PFSK-1 (cell line): ENCODE measurements at regions not wholly inside any gene's neighbourhood (a gene's known extent, or its start where the extent isn't known, plus 50 kb on each side); places are given as distances from the start of the nearest gene placed in this dataset.

ENCODE experiments used
- FOXP2 ChIP-seq: optimal IDR thresholded peaks from 2 replicates; pipeline ENCODE3; 2011; ENCODE audit warnings: borderline replicate concordance, control low read depth, inconsistent platforms; ENCODE audit not compliant: insufficient read depth; ENCODE audit errors: extremely low read length, extremely low read depth
- POLR2AphosphoS5 ChIP-seq: IDR thresholded peaks from 2 replicates; pipeline ENCODE4 v1.6.1; 2012; ENCODE audit warnings: low read depth, mild to moderate bottlenecking, control low read depth, low read length, moderate library complexity
- REST ChIP-seq, 2 experiments: IDR thresholded peaks; 2 replicates each; pipeline versions ENCODE4 v1.6.1 to v1.8.0; 2011 to 2012; ENCODE audit warnings: low read depth in 2 of 2, low read length in 2 of 2, control low read depth in 1 of 2, inconsistent platforms in 1 of 2, mild to moderate bottlenecking in 1 of 2, moderate library complexity in 1 of 2; ENCODE audit not compliant: insufficient read depth in 1 of 2
- SIN3A ChIP-seq: IDR thresholded peaks from 2 replicates; pipeline ENCODE4 v1.6.1; 2012; ENCODE audit warnings: mild to moderate bottlenecking, low read length, moderate library complexity, borderline replicate concordance; ENCODE audit not compliant: insufficient read depth
- TAF1 ChIP-seq: IDR thresholded peaks from 2 replicates; pipeline ENCODE4 v1.6.1; 2012; ENCODE audit warnings: low read length, control low read depth, borderline replicate concordance; ENCODE audit not compliant: insufficient read depth

DNA sequence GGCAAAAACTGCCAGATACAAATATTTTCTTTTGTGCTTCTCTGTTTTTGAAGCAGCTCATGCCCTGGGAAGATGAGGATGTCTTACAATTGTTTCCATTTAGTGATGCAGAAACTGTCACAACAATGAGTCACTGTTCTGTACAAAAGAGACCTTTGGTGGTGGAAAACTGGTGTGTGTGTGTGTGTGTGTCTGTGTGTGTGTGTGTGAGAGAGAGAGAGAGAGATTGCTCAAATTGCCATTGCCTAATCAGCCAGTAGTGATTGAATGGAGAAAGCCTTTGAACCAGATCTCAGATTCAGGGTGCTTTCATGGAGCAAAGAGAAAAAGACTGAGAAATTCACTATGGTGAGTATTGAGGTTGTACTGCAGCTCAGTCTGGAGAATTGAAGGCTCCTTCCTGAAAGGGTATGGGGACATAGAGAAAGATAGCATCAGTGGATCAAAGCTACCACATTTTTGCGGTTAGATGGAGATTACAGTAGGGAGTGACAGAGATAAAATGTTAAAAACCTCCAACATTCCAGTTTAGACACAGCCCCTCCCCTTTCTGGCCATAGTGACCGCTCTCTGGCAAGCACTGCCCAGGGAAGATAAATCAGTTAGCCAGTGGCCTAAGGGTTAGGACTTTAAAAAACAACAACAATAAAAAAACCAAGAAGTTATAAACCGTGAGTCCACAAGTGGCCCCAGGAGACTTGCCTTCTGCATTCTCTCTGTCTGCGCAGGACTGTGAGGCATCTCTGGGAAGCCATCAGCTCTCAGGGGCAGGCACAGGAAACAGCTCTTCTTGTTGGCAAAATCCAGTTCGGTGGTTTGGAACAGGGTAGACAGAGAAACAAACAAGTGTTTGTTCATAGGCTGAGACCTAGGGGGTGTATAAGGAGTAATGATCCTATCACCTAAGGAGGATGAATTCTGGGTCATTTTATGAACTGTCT, 406.5 kb downstream of the DUSP10 start:
- TF ChIP-seq POLR2AphosphoS5 (no peak), FOXP2 (no peak), SIN3A (no peak), REST (IDR thresholded peaks at IDR 0.05; ENCODE audit: insufficient read depth in 1 of 2, low read depth in 2 of 2, low read length in 2 of 2) (no peak), TAF1 (no peak)

DNA sequence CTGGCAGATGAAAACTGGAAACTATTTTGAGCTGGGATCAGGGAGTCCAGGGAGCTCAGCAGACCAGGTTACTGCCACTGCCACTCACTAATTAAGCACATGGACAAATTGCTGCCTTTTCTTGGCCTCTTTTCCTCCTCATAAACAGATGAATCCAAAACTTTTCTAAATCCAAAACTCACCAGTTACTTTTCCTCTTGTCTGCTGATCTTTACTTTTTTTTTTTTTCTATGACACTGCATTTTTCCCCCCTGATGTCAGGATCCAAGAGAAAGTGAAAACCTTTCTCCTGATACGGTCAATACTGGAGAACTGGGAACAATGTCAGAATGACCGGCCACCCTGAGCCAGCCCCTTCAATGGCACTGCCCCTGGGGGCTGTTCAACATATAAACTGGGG, 405.8 kb downstream of the DUSP10 start:
- TF ChIP-seq REST (IDR thresholded peaks at IDR 0.05; ENCODE audit: insufficient read depth in 1 of 2, low read depth in 2 of 2, low read length in 2 of 2) (no peak), POLR2AphosphoS5 (no peak), FOXP2 (no peak), SIN3A (no peak), TAF1 (no peak)

DNA sequence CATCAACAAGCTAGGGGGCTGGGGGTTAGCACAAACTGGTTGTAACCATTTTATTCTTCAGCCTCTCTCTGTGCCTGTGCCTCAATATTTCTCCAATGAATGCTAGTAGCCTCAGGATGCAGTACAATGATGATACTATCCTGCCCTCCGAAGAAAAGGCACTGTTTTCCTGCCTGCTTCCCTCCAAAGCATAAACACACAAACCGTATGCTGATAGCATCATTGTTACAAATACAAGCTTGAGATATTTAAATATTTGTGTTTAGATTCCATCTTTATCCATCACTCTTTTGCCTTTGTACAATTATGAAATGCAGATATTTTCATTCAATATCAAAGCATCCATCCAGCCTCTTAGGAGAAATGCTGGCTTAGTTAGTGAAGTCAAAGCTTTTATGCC, 404.8 kb downstream of the DUSP10 start:
- TF ChIP-seq SIN3A, result no peak

DNA sequence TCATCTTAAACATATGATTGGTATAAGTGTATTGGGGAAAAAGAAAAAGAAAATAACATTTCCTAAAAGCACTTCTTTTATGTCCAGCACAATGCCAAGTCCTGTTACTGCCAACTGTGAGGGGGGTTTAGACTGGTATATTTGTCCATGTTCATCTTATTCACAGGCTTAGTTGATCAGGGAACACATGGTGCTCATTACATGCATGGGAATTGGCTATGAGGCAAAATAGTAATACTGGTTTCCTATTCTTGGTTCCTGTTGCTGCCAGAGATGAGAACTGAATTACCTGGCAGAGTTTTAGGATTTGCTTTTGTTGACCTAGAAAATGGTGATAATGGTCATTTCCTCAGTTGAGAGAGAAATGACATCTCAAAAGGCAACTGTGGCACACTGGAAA, 398.8 kb downstream of the DUSP10 start:
- TF ChIP-seq TAF1, result no peak
- no peak for TF ChIP-seq FOXP2
- no peak for TF ChIP-seq SIN3A
- TF ChIP-seq POLR2AphosphoS5, result no peak
- TF ChIP-seq REST (IDR thresholded peaks at IDR 0.05; ENCODE audit: insufficient read depth in 1 of 2, low read depth in 2 of 2, low read length in 2 of 2), result no peak

- TF ChIP-seq FOXP2 (no peak), POLR2AphosphoS5 (no peak), SIN3A (no peak), REST (IDR thresholded peaks at IDR 0.05; ENCODE audit: insufficient read depth in 1 of 2, low read depth in 2 of 2, low read length in 2 of 2) (no peak), TAF1 (no peak)
Observed at GRCh38 chr1:221343607-221344006, 398.3 kb downstream of the DUSP10 start.
